ENCODE measurements at regions not wholly inside any gene's neighbourhood (a gene's known extent, or its start where the extent isn't known, plus 50 kb on each side); places are given as distances from the start of the nearest gene placed in this dataset.

DNA sequence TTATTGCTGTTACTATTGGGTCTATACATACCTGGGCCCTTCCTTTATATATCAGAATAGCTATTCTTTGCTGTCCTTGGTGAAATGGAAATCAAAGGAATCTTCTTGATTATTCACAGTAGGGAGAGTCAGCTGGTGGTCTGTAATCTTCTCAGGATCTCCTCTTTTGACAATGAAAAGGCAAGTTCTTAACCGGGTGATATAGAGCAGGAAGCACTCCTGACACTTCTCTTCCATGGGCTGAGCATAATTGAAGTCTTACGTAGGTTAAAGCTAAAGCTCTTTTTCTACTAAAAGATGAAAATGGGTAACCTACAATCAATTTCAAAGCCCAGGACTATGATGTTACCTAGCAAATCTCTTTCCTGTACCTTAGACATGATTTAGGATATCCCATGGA is 274.9 kb upstream of the LCORL start:
- TF ChIP-seq POLR2AphosphoS5 (IDR thresholded peaks at IDR 0.05; ENCODE audit: low read depth, low read length) (no peak), FOXP2 (optimal IDR thresholded peaks at IDR 0.05; ENCODE audit: borderline replicate concordance, extremely low read depth, extremely low read length, insufficient read depth) (no peak), TAF1 (IDR thresholded peaks at IDR 0.05; ENCODE audit: borderline replicate concordance, insufficient read depth, low read length) (no peak), REST (IDR thresholded peaks at IDR 0.05; ENCODE audit: insufficient read depth in 1 of 2, low read depth in 2 of 2, low read length in 2 of 2) (no peak), SIN3A (IDR thresholded peaks at IDR 0.05; ENCODE audit: borderline replicate concordance, insufficient read depth, low read length) (no peak)

DNA sequence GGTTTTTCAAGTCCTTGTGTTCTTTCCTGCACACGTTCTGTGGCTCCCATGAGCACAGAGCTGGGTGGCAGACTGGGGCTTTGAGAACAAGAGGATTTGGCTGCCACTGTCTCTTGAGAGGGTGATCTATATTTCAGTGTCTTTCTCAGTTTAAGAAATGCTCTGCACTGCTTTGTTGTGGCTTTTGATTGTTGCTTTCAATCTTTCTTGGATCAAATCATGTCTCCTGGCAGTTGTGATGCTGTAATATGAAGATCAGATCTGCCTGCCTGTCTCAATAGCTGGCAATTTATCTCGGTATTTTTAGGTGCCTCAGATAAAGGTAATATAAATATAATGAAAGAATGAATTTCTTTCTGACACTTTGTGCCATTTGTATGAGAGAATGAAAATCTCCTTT is 273.3 kb upstream of the LCORL start:
- TF ChIP-seq FOXP2 (optimal IDR thresholded peaks at IDR 0.05; ENCODE audit: borderline replicate concordance, extremely low read depth, extremely low read length, insufficient read depth) = no peak
- no peak for TF ChIP-seq TAF1 (IDR thresholded peaks at IDR 0.05; ENCODE audit: borderline replicate concordance, insufficient read depth, low read length)
- TF ChIP-seq REST (IDR thresholded peaks at IDR 0.05; ENCODE audit: insufficient read depth in 1 of 2, low read depth in 2 of 2, low read length in 2 of 2) = no peak
- TF ChIP-seq SIN3A (IDR thresholded peaks at IDR 0.05; ENCODE audit: borderline replicate concordance, insufficient read depth, low read length) = no peak
- TF ChIP-seq POLR2AphosphoS5 (IDR thresholded peaks at IDR 0.05; ENCODE audit: low read depth, low read length) = no peak

DNA sequence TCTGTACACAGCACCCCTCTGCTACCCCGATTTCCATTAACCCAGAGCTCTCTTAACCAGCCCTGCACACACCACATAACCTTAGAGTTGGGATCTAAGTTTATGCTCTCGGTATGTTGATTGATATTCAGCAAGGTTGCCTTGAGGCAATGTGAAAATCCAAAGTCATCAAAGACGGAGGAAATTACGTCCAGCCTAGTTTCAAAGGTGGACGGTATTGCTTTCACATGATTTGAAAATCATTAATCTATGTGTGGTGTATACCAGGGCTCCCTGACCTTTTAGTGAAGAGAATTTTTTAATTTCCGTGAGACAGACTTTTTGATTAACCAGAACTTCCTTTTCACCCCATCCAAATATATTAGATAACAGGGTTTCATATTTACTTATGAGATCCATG is 272.5 kb upstream of the LCORL start:
- TF ChIP-seq POLR2AphosphoS5 (IDR thresholded peaks at IDR 0.05; ENCODE audit: low read depth, low read length) (no peak), SIN3A (IDR thresholded peaks at IDR 0.05; ENCODE audit: borderline replicate concordance, insufficient read depth, low read length) (no peak)

DNA sequence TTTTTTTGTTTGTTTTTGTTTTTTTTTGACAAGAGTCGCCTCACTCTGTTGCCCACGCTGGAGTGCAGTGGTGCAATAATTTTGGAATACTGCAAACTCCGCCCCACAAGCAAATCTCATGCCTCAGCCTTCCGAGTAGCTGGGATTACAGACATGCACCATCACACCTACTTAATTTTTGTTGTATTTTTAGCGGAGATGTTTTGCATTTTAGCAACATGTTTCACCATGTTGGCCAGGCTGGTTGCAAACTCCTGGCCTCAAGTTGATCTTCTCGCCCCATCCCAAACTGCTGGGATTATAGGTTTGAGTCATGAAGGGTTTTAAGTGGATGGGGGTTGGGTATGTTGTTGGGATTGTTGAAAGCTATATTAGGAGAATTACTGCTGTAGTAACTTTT is 270.9 kb upstream of the LCORL start:
- TF ChIP-seq FOXP2 (optimal IDR thresholded peaks at IDR 0.05; ENCODE audit: borderline replicate concordance, extremely low read depth, extremely low read length, insufficient read depth) (no peak), POLR2AphosphoS5 (IDR thresholded peaks at IDR 0.05; ENCODE audit: low read depth, low read length) (no peak), SIN3A (IDR thresholded peaks at IDR 0.05; ENCODE audit: borderline replicate concordance, insufficient read depth, low read length) (no peak), REST (IDR thresholded peaks at IDR 0.05; ENCODE audit: insufficient read depth in 1 of 2, low read depth in 2 of 2, low read length in 2 of 2) (no peak), TAF1 (IDR thresholded peaks at IDR 0.05; ENCODE audit: borderline replicate concordance, insufficient read depth, low read length) (no peak)

GRCh38 chr4:18291981-18292380 is 270.4 kb upstream of the LCORL start:
- TF ChIP-seq TAF1 (IDR thresholded peaks at IDR 0.05; ENCODE audit: borderline replicate concordance, insufficient read depth, low read length) (no peak), REST (IDR thresholded peaks at IDR 0.05; ENCODE audit: insufficient read depth in 1 of 2, low read depth in 2 of 2, low read length in 2 of 2) (no peak), SIN3A (IDR thresholded peaks at IDR 0.05; ENCODE audit: borderline replicate concordance, insufficient read depth, low read length) (no peak), FOXP2 (optimal IDR thresholded peaks at IDR 0.05; ENCODE audit: borderline replicate concordance, extremely low read depth, extremely low read length, insufficient read depth) (no peak), POLR2AphosphoS5 (IDR thresholded peaks at IDR 0.05; ENCODE audit: low read depth, low read length) (no peak)

All from PFSK-1 (cell line).